HCT116 (cell line): ENCODE measurements at regions not wholly inside any gene's neighbourhood (a gene's known extent, or its start where the extent isn't known, plus 50 kb on each side); places are given as distances from the start of the nearest gene placed in this dataset.

ENCODE experiments used
- CEBPB ChIP-seq: IDR thresholded peaks from 2 replicates; pipeline ENCODE4 v1.6.1; 2012; ENCODE audit warnings: low read depth
- CTCF ChIP-seq, 3 experiments: fragments of 200-600 bp in 1 of 3; sonication (generic) in 1 of 3; IDR thresholded peaks in 2 of 3; conservative IDR thresholded peaks in 1 of 3; 2 replicates each; pipeline ENCODE4 v1.5.1; 2012 to 2017; ENCODE audit warnings: low read depth in 2 of 3, low read length in 2 of 3, antibody characterized with exemption in 1 of 3, borderline replicate concordance in 1 of 3, control low read depth in 1 of 3, mild to moderate bottlenecking in 1 of 3, mixed read lengths in 1 of 3, mixed run types in 1 of 3, moderate library complexity in 1 of 3; ENCODE audit not compliant: insufficient read depth in 1 of 3
- EGR1 ChIP-seq: IDR thresholded peaks from 2 replicates; pipeline ENCODE4 v1.6.1; 2012; ENCODE audit warnings: low read depth
- EZH2 ChIP-seq: fragments of 200-600 bp; sonication (generic); IDR thresholded peaks from 2 replicates; pipeline ENCODE4 v1.6.1; 2017; ENCODE audit warnings: antibody characterized with exemption, mixed run types
- POLR2A ChIP-seq: IDR thresholded peaks from 2 replicates; pipeline ENCODE4 v1.7.0; 2011; ENCODE audit warnings: borderline replicate concordance; ENCODE audit not compliant: insufficient read depth, insufficient read length; ENCODE audit errors: extremely low read depth
- POLR2AphosphoS5 ChIP-seq: IDR thresholded peaks from 2 replicates; pipeline ENCODE4 v1.6.1; 2011; ENCODE audit warnings: mild to moderate bottlenecking, low read depth, low read length, moderate library complexity
- REST ChIP-seq: IDR thresholded peaks from 2 replicates; pipeline ENCODE4 v1.6.1; 2012; ENCODE audit warnings: low read depth
- SIN3A ChIP-seq: IDR thresholded peaks from 2 replicates; pipeline ENCODE4 v1.6.1; 2012; ENCODE audit warnings: low read depth
- ZFX ChIP-seq: fragments of 450-650 bp; IDR thresholded peaks from 2 replicates; pipeline ENCODE4 v1.6.1; 2017

- TF ChIP-seq CTCF (IDR thresholded peaks at IDR 0.05 in 2 of 3, conservative IDR thresholded peaks at IDR 0.05 in 1 of 3; ENCODE audit: borderline replicate concordance in 1 of 3, insufficient read depth in 1 of 3, low read depth in 2 of 3, low read length in 2 of 3): no peak
- TF ChIP-seq CEBPB: no peak
- no peak for TF ChIP-seq POLR2A
- TF ChIP-seq REST: no peak
- no peak for TF ChIP-seq EZH2
- no peak for TF ChIP-seq ZFX
- TF ChIP-seq EGR1: no peak
- TF ChIP-seq POLR2AphosphoS5: no peak
- no peak for TF ChIP-seq SIN3A
These were observed 845.2 kb upstream of the CDH10 start for GRCh38 chr5:25489834-25490538.
